KMS-11 (cell line): ENCODE measurements at regions not wholly inside any gene's neighbourhood (a gene's known extent, or its start where the extent isn't known, plus 50 kb on each side); places are given as distances from the start of the nearest gene placed in this dataset.

ENCODE experiments used
- H2AFZ ChIP-seq: fragments of 200-600 bp; sonication (generic); 2 replicates; pipeline ENCODE4 v1.6.1; 2016; ENCODE audit warnings: antibody characterized with exemption, mixed run types, low read depth
- H3K27ac ChIP-seq: fragments of 200-600 bp; sonication (generic); 2 replicates; pipeline ENCODE4 v1.6.1; 2016; ENCODE audit warnings: mild to moderate bottlenecking, mixed run types
- H3K27me3 ChIP-seq: fragments of 200-600 bp; sonication (generic); 2 replicates; pipeline ENCODE4 v1.6.1; 2017; ENCODE audit warnings: mild to moderate bottlenecking, low read depth, mixed run types, moderate library complexity; ENCODE audit not compliant: insufficient read depth
- H3K36me3 ChIP-seq: fragments of 200-600 bp; sonication (generic); 2 replicates; pipeline ENCODE4 v1.6.1; 2017; ENCODE audit warnings: mild to moderate bottlenecking, mixed run types; ENCODE audit not compliant: insufficient read depth
- H3K4me1 ChIP-seq: fragments of 200-600 bp; sonication (generic); 2 replicates; pipeline ENCODE4 v1.6.1; 2016; ENCODE audit warnings: mild to moderate bottlenecking, low read depth, mixed run types; ENCODE audit not compliant: poor library complexity, severe bottlenecking
- H3K4me2 ChIP-seq: fragments of 200-600 bp; sonication (generic); 2 replicates; pipeline ENCODE4 v1.7.0; 2016; ENCODE audit warnings: mild to moderate bottlenecking, mixed run types
- H3K4me3 ChIP-seq: fragments of 200-600 bp; sonication (generic); IDR thresholded peaks from 2 replicates; pipeline ENCODE4 v1.6.1; 2017; ENCODE audit warnings: low read depth, low read length, mixed read lengths; ENCODE audit not compliant: insufficient read depth
- H3K79me2 ChIP-seq: fragments of 200-600 bp; sonication (generic); 2 replicates; pipeline ENCODE4 v1.6.1; 2016; ENCODE audit warnings: low read depth, mixed run types; ENCODE audit not compliant: insufficient read depth
- H3K9ac ChIP-seq: fragments of 200-600 bp; sonication (generic); 2 replicates; pipeline ENCODE4 v1.6.1; 2016; ENCODE audit warnings: mild to moderate bottlenecking, mixed run types
- H4K20me1 ChIP-seq: fragments of 200-600 bp; sonication (generic); 2 replicates; pipeline ENCODE4 v1.6.1; 2016; ENCODE audit warnings: mild to moderate bottlenecking, mixed run types; ENCODE audit not compliant: insufficient read depth
- TF ChIP-seq, protein P1 (sequence below): fragments of 200-600 bp; sonication (generic); conservative IDR thresholded peaks from 2 replicates; pipeline ENCODE4 v1.6.1; 2017; ENCODE audit warnings: low read depth, mild to moderate bottlenecking, antibody characterized with exemption, low read length, moderate library complexity, mixed read lengths

- no peaks in the 10 kb centered on the region for H4K20me1 ChIP-seq
Measured at GRCh38 chr2:67627456-67628207, 230.5 kb downstream of the ETAA1 start.

GRCh38 chr2:67628892-67629291 is 231.8 kb downstream of the ETAA1 start:
- no peaks in the 10 kb centered on the region for H3K79me2 ChIP-seq
- no peaks in the 10 kb centered on the region for H3K27me3 ChIP-seq
- no peak overlapping the region for H3K4me2 ChIP-seq
- no peaks in the 10 kb centered on the region for H4K20me1 ChIP-seq
- no peaks in the 10 kb centered on the region for H3K36me3 ChIP-seq
- TF ChIP-seq, protein P1, sequence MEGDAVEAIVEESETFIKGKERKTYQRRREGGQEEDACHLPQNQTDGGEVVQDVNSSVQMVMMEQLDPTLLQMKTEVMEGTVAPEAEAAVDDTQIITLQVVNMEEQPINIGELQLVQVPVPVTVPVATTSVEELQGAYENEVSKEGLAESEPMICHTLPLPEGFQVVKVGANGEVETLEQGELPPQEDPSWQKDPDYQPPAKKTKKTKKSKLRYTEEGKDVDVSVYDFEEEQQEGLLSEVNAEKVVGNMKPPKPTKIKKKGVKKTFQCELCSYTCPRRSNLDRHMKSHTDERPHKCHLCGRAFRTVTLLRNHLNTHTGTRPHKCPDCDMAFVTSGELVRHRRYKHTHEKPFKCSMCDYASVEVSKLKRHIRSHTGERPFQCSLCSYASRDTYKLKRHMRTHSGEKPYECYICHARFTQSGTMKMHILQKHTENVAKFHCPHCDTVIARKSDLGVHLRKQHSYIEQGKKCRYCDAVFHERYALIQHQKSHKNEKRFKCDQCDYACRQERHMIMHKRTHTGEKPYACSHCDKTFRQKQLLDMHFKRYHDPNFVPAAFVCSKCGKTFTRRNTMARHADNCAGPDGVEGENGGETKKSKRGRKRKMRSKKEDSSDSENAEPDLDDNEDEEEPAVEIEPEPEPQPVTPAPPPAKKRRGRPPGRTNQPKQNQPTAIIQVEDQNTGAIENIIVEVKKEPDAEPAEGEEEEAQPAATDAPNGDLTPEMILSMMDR, result no peak
- peaks cover 5% of the 10 kb centered on the region for H3K4me1 ChIP-seq
- H2AFZ ChIP-seq, result no peak overlapping the region
- H3K4me3 ChIP-seq, result no peak overlapping the region
- H3K9ac ChIP-seq, result no peak overlapping the region
- H3K27ac ChIP-seq, result no peak overlapping the region

More at GRCh38 chr2:67627456-67628207, 230.5 kb downstream of the ETAA1 start:
- TF ChIP-seq, protein P1, result no peak
- H3K4me3 ChIP-seq, result no peak overlapping the region
- no peaks in the 10 kb centered on the region for H3K27me3 ChIP-seq
- H3K36me3 ChIP-seq, result no peaks in the 10 kb centered on the region
- no peak overlapping the region for H3K4me2 ChIP-seq
- H3K27ac ChIP-seq, result no peak overlapping the region
- H3K4me1 ChIP-seq, result peaks cover 5% of the 10 kb centered on the region
- H2AFZ ChIP-seq, result no peak overlapping the region
- no peaks in the 10 kb centered on the region for H3K79me2 ChIP-seq
- no peak overlapping the region for H3K9ac ChIP-seq

DNA sequence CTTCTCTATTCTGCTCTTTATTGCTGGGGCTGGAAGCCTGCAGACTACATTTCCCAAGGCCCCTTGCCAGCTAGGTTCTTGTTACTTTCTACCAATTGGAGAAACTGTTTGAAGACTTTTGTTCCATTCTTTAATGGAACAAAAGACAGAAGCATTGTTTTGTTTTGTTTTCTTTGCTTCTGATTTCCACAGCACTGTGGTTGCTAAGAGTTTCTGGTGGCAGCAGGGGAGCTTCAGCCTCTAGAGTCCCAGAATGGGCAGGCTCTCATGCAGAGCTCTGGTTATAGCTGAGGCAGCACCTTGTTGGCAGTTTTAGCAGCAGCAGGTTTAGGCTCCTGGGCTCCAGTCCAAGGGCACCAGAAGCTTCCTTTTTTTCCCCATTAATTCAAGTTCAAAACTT is 234.3 kb downstream of the ETAA1 start:
- no peak overlapping the region for H3K27ac ChIP-seq
- no peaks in the 10 kb centered on the region for H3K27me3 ChIP-seq
- no peaks in the 10 kb centered on the region for H4K20me1 ChIP-seq
- H3K9ac ChIP-seq, result no peak overlapping the region
- no peak overlapping the region for H3K4me3 ChIP-seq
- H2AFZ ChIP-seq, result no peak overlapping the region
- no peaks in the 10 kb centered on the region for H3K79me2 ChIP-seq
- TF ChIP-seq, protein P1, result no peak
- no peak overlapping the region for H3K4me2 ChIP-seq
- no peaks in the 10 kb centered on the region for H3K36me3 ChIP-seq
- peaks cover 5% of the 10 kb centered on the region for H3K4me1 ChIP-seq

DNA sequence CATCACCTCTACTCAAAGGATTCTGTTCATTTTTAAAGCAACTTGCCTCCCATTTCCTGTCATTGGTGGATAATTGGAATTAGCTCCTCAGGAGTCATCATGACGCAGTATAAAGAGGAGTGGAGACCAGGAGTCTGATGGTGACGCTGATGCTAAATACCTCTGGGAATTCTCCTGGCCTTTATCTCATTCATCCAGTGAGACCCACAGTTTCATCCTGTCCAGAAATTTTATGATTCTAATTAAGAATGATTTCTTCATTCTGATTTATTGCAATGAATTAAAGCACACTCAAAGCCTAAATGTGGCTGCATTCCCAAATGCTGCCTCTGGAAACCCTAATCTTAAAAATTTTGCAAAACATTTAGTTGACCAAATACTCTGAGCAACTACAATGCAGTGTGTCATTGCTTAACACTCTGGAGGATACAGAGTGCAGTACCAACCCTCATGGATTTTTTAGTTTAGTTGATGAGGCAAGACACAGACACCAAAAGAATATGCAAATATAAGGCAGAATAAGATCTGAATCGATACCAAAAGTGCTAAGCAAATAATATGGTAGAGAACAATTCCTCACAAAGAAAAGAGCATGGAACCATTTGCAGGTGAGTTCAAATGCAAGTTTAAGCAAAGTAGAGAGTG is 236.2 kb downstream of the ETAA1 start:
- H3K27me3 ChIP-seq, result no peaks in the 10 kb centered on the region
- no peak overlapping the region for H2AFZ ChIP-seq
- H3K4me1 ChIP-seq, result peaks cover 5% of the 10 kb centered on the region
- H3K79me2 ChIP-seq, result no peaks in the 10 kb centered on the region
- no peak overlapping the region for H3K4me3 ChIP-seq
- TF ChIP-seq, protein P1, result no peak
- H3K36me3 ChIP-seq, result no peaks in the 10 kb centered on the region
- H3K27ac ChIP-seq, result no peak overlapping the region
- H3K4me2 ChIP-seq, result no peak overlapping the region
- H4K20me1 ChIP-seq, result no peaks in the 10 kb centered on the region
- H3K9ac ChIP-seq, result no peak overlapping the region
